ENCODE measurements at regions not wholly inside any gene's neighbourhood (a gene's known extent, or its start where the extent isn't known, plus 50 kb on each side); places are given as distances from the start of the nearest gene placed in this dataset.
A peak's percentile ranks its signal among the peaks of the same experiment; 100 is the strongest.

- no peak for FAIRE-seq
- Histone ChIP-seq H3K27me3 (ENCODE audit: control insufficient read depth, insufficient read depth, low read length) (no peaks in the 10 kb centered on the region), H3K9me3 (ENCODE audit: control insufficient read depth in 2 of 3, insufficient read depth in 1 of 3, low read length in 3 of 3) (no peaks in the 10 kb centered on the region), H3K9ac (ENCODE audit: low read length in 3 of 3) (no peak overlapping the region), H3K4me1 (ENCODE audit: control insufficient read depth in 2 of 3, insufficient read depth in 2 of 3, low read depth in 1 of 3, low read length in 3 of 3) (no peaks in the 10 kb centered on the region), H3K27ac (ENCODE audit: low read depth in 2 of 2, low read length in 2 of 2) (no peak overlapping the region), H3K4me3 (ENCODE audit: low read length in 3 of 3) (no peak overlapping the region), H3K36me3 (ENCODE audit: control insufficient read depth in 2 of 3, insufficient read depth in 3 of 3, low read length in 3 of 3) (no peaks in the 10 kb centered on the region)
- no peak for TF ChIP-seq CTCF (IDR thresholded peaks at IDR 0.05; ENCODE audit: borderline replicate concordance, extremely low read depth, insufficient read depth)
- peak in 1 of 5 donors; percentile 53 for DNase-seq
- intact Hi-C loops (cut with DNase I): no loop called here
Observed at GRCh38 chr10:83820033-83820432, 319.3 kb upstream of the GHITM start.

GRCh38 chr10:83824099-83824498, 315.2 kb upstream of the GHITM start:
- Histone ChIP-seq H3K27ac (ENCODE audit: low read depth in 2 of 2, low read length in 2 of 2) (no peak overlapping the region), H3K9ac (ENCODE audit: low read length in 3 of 3) (no peak overlapping the region), H3K4me1 (ENCODE audit: control insufficient read depth in 2 of 3, insufficient read depth in 2 of 3, low read depth in 1 of 3, low read length in 3 of 3) (no peaks in the 10 kb centered on the region), H3K4me3 (ENCODE audit: low read length in 3 of 3) (no peak overlapping the region), H3K9me3 (ENCODE audit: control insufficient read depth in 2 of 3, insufficient read depth in 1 of 3, low read length in 3 of 3) (no peaks in the 10 kb centered on the region), H3K36me3 (ENCODE audit: control insufficient read depth in 2 of 3, insufficient read depth in 3 of 3, low read length in 3 of 3) (no peaks in the 10 kb centered on the region), H3K27me3 (ENCODE audit: control insufficient read depth, insufficient read depth, low read length) (no peaks in the 10 kb centered on the region)
- intact Hi-C loops (cut with DNase I): no loop called here
- DNase-seq (no peak), FAIRE-seq (no peak)
- TF ChIP-seq CTCF (IDR thresholded peaks at IDR 0.05; ENCODE audit: borderline replicate concordance, extremely low read depth, insufficient read depth): no peak

GRCh38 chr10:83834096-83834495, 305.2 kb upstream of the GHITM start:
- intact Hi-C loops (cut with DNase I): no loop called here
- no peak overlapping the region for H3K4me3 ChIP-seq (ENCODE audit: low read length in 3 of 3)
- no peaks in the 10 kb centered on the region for H3K27me3 ChIP-seq (ENCODE audit: control insufficient read depth, insufficient read depth, low read length)
- no peaks in the 10 kb centered on the region for H3K9me3 ChIP-seq (ENCODE audit: control insufficient read depth in 2 of 3, insufficient read depth in 1 of 3, low read length in 3 of 3)
- H3K9ac ChIP-seq (ENCODE audit: low read length in 3 of 3): no peak overlapping the region
- no peak for FAIRE-seq
- H3K36me3 ChIP-seq (ENCODE audit: control insufficient read depth in 2 of 3, insufficient read depth in 3 of 3, low read length in 3 of 3): no peaks in the 10 kb centered on the region
- no peaks in the 10 kb centered on the region for H3K4me1 ChIP-seq (ENCODE audit: control insufficient read depth in 2 of 3, insufficient read depth in 2 of 3, low read depth in 1 of 3, low read length in 3 of 3)
- no peak for DNase-seq
- no peak for TF ChIP-seq CTCF (IDR thresholded peaks at IDR 0.05; ENCODE audit: borderline replicate concordance, extremely low read depth, insufficient read depth)
- no peak overlapping the region for H3K27ac ChIP-seq (ENCODE audit: low read depth in 2 of 2, low read length in 2 of 2)
